H9 (cell line): ENCODE measurements at regions not wholly inside any gene's neighbourhood (a gene's known extent, or its start where the extent isn't known, plus 50 kb on each side); places are given as distances from the start of the nearest gene placed in this dataset.
A peak's percentile ranks its signal among the peaks of the same experiment; 100 is the strongest.

Source experiments
- DNase-seq: peaks from one replicate; pipeline ENCODE4 v3.0.0-alpha.2; 2017
- H2AFZ ChIP-seq: one replicate; pipeline ENCODE4 v1.6.1; 2013; ENCODE audit warnings: mild to moderate bottlenecking, low read length, control low read depth, moderate library complexity
- H2AK5ac ChIP-seq: 2 replicates; pipeline ENCODE4 v1.6.1; 2013; ENCODE audit warnings: low read length, control low read depth, mixed read lengths; ENCODE audit not compliant: insufficient read length
- H2BK120ac ChIP-seq: one replicate; pipeline ENCODE4 v1.6.1; 2013; ENCODE audit warnings: low read depth, mild to moderate bottlenecking, low read length, control low read depth, inconsistent platforms; ENCODE audit not compliant: poor library complexity, severe bottlenecking
- H2BK12ac ChIP-seq: 2 replicates; pipeline ENCODE4 v1.6.1; 2013; ENCODE audit warnings: low read length, control low read depth, mixed read lengths, low read depth; ENCODE audit not compliant: insufficient read length
- H2BK15ac ChIP-seq: 2 replicates; pipeline ENCODE4 v1.6.1; 2013; ENCODE audit warnings: low read depth, low read length, control low read depth
- H2BK20ac ChIP-seq: one replicate; pipeline ENCODE4 v1.6.1; 2013; ENCODE audit warnings: low read depth, mild to moderate bottlenecking, low read length, control low read depth, inconsistent platforms; ENCODE audit not compliant: poor library complexity, severe bottlenecking
- H2BK5ac ChIP-seq: 2 replicates; pipeline ENCODE4 v1.6.1; 2013; ENCODE audit warnings: low read length, control low read depth, mixed read lengths; ENCODE audit not compliant: insufficient read length
- H3K14ac ChIP-seq: 2 replicates; pipeline ENCODE4 v1.6.1; 2013; ENCODE audit warnings: low read length, control low read depth; ENCODE audit not compliant: insufficient read depth
- H3K18ac ChIP-seq: 2 replicates; pipeline ENCODE4 v1.6.1; 2013; ENCODE audit warnings: low read depth, mild to moderate bottlenecking, mixed read lengths, low read length, control low read depth; ENCODE audit not compliant: insufficient read length
- H3K23ac ChIP-seq: 2 replicates; pipeline ENCODE4 v1.6.1; 2013; ENCODE audit warnings: low read length, control low read depth, mixed read lengths, low read depth; ENCODE audit not compliant: insufficient read length
- H3K23me2 ChIP-seq: 2 replicates; pipeline ENCODE4 v1.6.1; 2013; ENCODE audit warnings: low read depth, mild to moderate bottlenecking, mixed read lengths, low read length, control low read depth; ENCODE audit not compliant: insufficient read length, poor library complexity, severe bottlenecking
- H3K27ac ChIP-seq: 2 replicates; pipeline ENCODE4 v1.5.1; 2013; ENCODE audit warnings: low read length, control low read depth, mixed read lengths, low read depth; ENCODE audit not compliant: insufficient read length
- H3K27me3 ChIP-seq: 2 replicates; pipeline ENCODE4 v1.6.1; 2013; ENCODE audit warnings: low read length, control low read depth, inconsistent platforms; ENCODE audit not compliant: insufficient read depth
- H3K4ac ChIP-seq: 2 replicates; pipeline ENCODE4 v1.6.1; 2013; ENCODE audit warnings: low read depth, mild to moderate bottlenecking, control low read depth, inconsistent platforms, low read length, moderate library complexity
- H3K4me1 ChIP-seq: 2 replicates; pipeline ENCODE4 v1.6.1; 2013; ENCODE audit warnings: low read length, control low read depth, inconsistent platforms; ENCODE audit not compliant: insufficient read depth
- H3K4me2 ChIP-seq: 2 replicates; pipeline ENCODE4 v1.6.1; 2013; ENCODE audit warnings: low read length, control low read depth, mixed read lengths; ENCODE audit not compliant: insufficient read length, insufficient read depth
- H3K56ac ChIP-seq: 2 replicates; pipeline ENCODE4 v1.6.1; 2013; ENCODE audit warnings: low read depth, mild to moderate bottlenecking, mixed read lengths, low read length, control low read depth; ENCODE audit not compliant: insufficient read length
- H3K79me1 ChIP-seq: 2 replicates; pipeline ENCODE4 v1.6.1; 2013; ENCODE audit warnings: low read depth, mild to moderate bottlenecking, moderate library complexity, low read length, control low read depth, inconsistent platforms; ENCODE audit not compliant: insufficient read depth, poor library complexity, severe bottlenecking
- H3K79me2 ChIP-seq: 2 replicates; pipeline ENCODE4 v1.6.1; 2013; ENCODE audit warnings: low read length, control low read depth, inconsistent platforms; ENCODE audit not compliant: insufficient read depth
- H3K9ac ChIP-seq: 2 replicates; pipeline ENCODE4 v1.6.1; 2013; ENCODE audit warnings: low read length, control low read depth, mixed read lengths; ENCODE audit not compliant: insufficient read length; ENCODE audit errors: extremely low read depth
- H3K9me3 ChIP-seq: one replicate; pipeline ENCODE4 v1.6.1; 2013; ENCODE audit warnings: low read depth, low read length, inconsistent platforms; ENCODE audit not compliant: control insufficient read depth
- H3T11ph ChIP-seq: one replicate; pipeline ENCODE4 v1.6.1; 2013; ENCODE audit warnings: mild to moderate bottlenecking, low read length, control low read depth, inconsistent platforms
- H4K20me1 ChIP-seq: one replicate; pipeline ENCODE4 v1.6.1; 2013; ENCODE audit not compliant: control insufficient read depth, insufficient read length, insufficient read depth
- H4K5ac ChIP-seq: 2 replicates; pipeline ENCODE4 v1.6.1; 2013; ENCODE audit warnings: low read depth, mild to moderate bottlenecking, mixed read lengths, low read length, control low read depth; ENCODE audit not compliant: insufficient read length
- H4K8ac ChIP-seq: replicated peaks from 2 replicates; pipeline ENCODE4 v1.6.1; 2013; ENCODE audit warnings: low read length, control low read depth, mixed read lengths, low read depth; ENCODE audit not compliant: insufficient read length
- H4K91ac ChIP-seq: 2 replicates; pipeline ENCODE4 v1.6.1; 2013; ENCODE audit warnings: low read depth, mild to moderate bottlenecking, moderate library complexity, mixed read lengths, low read length, control low read depth; ENCODE audit not compliant: insufficient read length
- H3K27ac Mint-ChIP-seq, 3 experiments: 2 replicates in 2 of 3; 3 replicates in 1 of 3; pipeline ENCODE4 v1.8.0; 2020 to 2021; ENCODE audit warnings: mixed read lengths in 3 of 3, mild to moderate bottlenecking in 1 of 3, moderate library complexity in 1 of 3
- H3K27me3 Mint-ChIP-seq: 2 replicates; pipeline ENCODE4 v1.8.0; 2021; ENCODE audit warnings: low read depth, mild to moderate bottlenecking, moderate library complexity, mixed read lengths
- H3K36me3 Mint-ChIP-seq, 3 experiments: 2 replicates in 2 of 3; 3 replicates in 1 of 3; pipeline ENCODE4 v1.8.0; 2020 to 2021; ENCODE audit warnings: low read depth in 3 of 3, mixed read lengths in 3 of 3; ENCODE audit not compliant: insufficient read depth in 1 of 3
- H3K4me1 Mint-ChIP-seq, 2 experiments: 2 replicates each; pipeline ENCODE4 v1.8.0; 2020; ENCODE audit warnings: mixed read lengths in 2 of 2
- H3K4me3 Mint-ChIP-seq, 2 experiments: 2 replicates in 1 of 2; 3 replicates in 1 of 2; pipeline ENCODE4 v1.8.0; 2020 to 2021; ENCODE audit warnings: mild to moderate bottlenecking in 2 of 2, mixed read lengths in 2 of 2, moderate library complexity in 1 of 2
- H3K9me3 Mint-ChIP-seq, 2 experiments: 2 replicates in 1 of 2; 3 replicates in 1 of 2; pipeline ENCODE4 v1.8.0; 2020; ENCODE audit warnings: mild to moderate bottlenecking in 2 of 2, mixed read lengths in 2 of 2, moderate library complexity in 1 of 2
- CTCF ChIP-seq: fragments of 200-600 bp; sonication (generic); conservative IDR thresholded peaks from 3 replicates; pipeline ENCODE4 v1.8.0; 2021; ENCODE audit warnings: antibody characterized with exemption, mild to moderate bottlenecking
- WGBS: extraction: QIAGEN DNeasy Blood & Tissue Kit; methylation state at CpG from one replicate; pipeline ENCODE4 v1.1.7; 2013; ENCODE audit warnings: missing lambda C conversion rate, low lambda C conversion rate, mixed read lengths; ENCODE audit not compliant: insufficient read length; ENCODE audit errors: extremely low coverage; 5-methylcytosine and 5-hydroxymethylcytosine counted together

- Mint-ChIP-seq H3K27ac (no peak overlapping the region), H3K9me3 (no peaks in the 10 kb centered on the region), H3K27me3 (peaks cover 4% of the 10 kb centered on the region), H3K4me3 (no peak overlapping the region; a peak in 1 of 5 replicates), H3K36me3 (no peaks in the 10 kb centered on the region; a peak in 1 of 7 replicates), H3K4me1 (peaks cover 26 to 42% of the 10 kb centered on the region in 2 experiments)
- Histone ChIP-seq H3K23ac (no peak overlapping the region), H2BK15ac (no peak overlapping the region), H3K4ac (no peak overlapping the region), H3K9ac (no peak overlapping the region), H4K20me1 (no peaks in the 10 kb centered on the region), H3K14ac (no peak overlapping the region; the same call in 1 of the 2 replicates), H2BK5ac (no peak overlapping the region), H2BK12ac (no peak overlapping the region), H3T11ph (no peak overlapping the region), H2BK20ac (no peak overlapping the region), H4K91ac (no peak overlapping the region), H3K79me2 (no peaks in the 10 kb centered on the region), H3K27ac (no peak overlapping the region), H2BK120ac (no peak overlapping the region), H3K4me2 (no peak overlapping the region), H3K79me1 (no peaks in the 10 kb centered on the region), H3K9me3 (no peaks in the 10 kb centered on the region), H3K56ac (no peak overlapping the region), H4K5ac (no peak overlapping the region), H3K23me2 (no peaks in the 10 kb centered on the region), H3K4me1 (peaks cover 7% of the 10 kb centered on the region; the same call in 1 of the 2 replicates), H3K18ac (no peak overlapping the region), H3K27me3 (no peaks in the 10 kb centered on the region), H4K8ac (no peak overlapping the region), H2AFZ (no peak overlapping the region), H2AK5ac (no peak overlapping the region)
- TF ChIP-seq CTCF: no peak
- WGBS: no CpG with 5 or more reads among the region's 12 CpGs
- peak; percentile 22 for DNase-seq
Observed at GRCh38 chr1:228867951-228868730, 132.9 kb downstream of the RHOU start.
